SK-N-MC (cell line): ENCODE measurements at regions not wholly inside any gene's neighbourhood (a gene's known extent, or its start where the extent isn't known, plus 50 kb on each side); places are given as distances from the start of the nearest gene placed in this dataset.

ENCODE experiments used
- EZH2 ChIP-seq: fragments of 200-600 bp; sonication (generic); IDR thresholded peaks from one replicate; pipeline ENCODE4 v1.6.1; 2017; ENCODE audit warnings: antibody characterized with exemption
- POLR2AphosphoS5 ChIP-seq: IDR thresholded peaks from 2 replicates; pipeline ENCODE4 v1.6.1; 2012; ENCODE audit warnings: mild to moderate bottlenecking, low read depth, low read length, borderline replicate concordance

- TF ChIP-seq POLR2AphosphoS5 (no peak), EZH2 (no peak)
These were observed 142.5 kb upstream of the TRAM1L1 start for GRCh38 chr4:117227925-117228324.
